H1 (cell line): ENCODE measurements at regions not wholly inside any gene's neighbourhood (a gene's known extent, or its start where the extent isn't known, plus 50 kb on each side); places are given as distances from the start of the nearest gene placed in this dataset.

Experiments
- CTCF ChIA-PET: fragments of 300-600 bp; sonication (Branson Sonifier 250); formaldehyde crosslinking; loops from one replicate; lab custom pipeline; 2021; ENCODE audit not compliant: partially characterized antibody; lab: Charles Lee
- POLR2A ChIA-PET: fragments of 300-600 bp; sonication (Branson Sonifier 250); formaldehyde crosslinking; loops from one replicate; lab custom pipeline; 2021; ENCODE audit warnings: inconsistent platforms; ENCODE audit not compliant: partially characterized antibody; lab: Charles Lee
- DNase-seq, 2 experiments: peaks; one replicate each; pipeline versions ENCODE4 v3.0.0 to v3.0.0-alpha.2; 2010 to 2022; ENCODE audit warnings: low spot score in 2 of 2, low read depth in 1 of 2, mixed read lengths in 1 of 2
- FAIRE-seq: peaks from 2 replicates; lab custom pipeline; 2011; peaks lifted over from hg19 to GRCh38; lab: Jason Lieb, UNC
- H2AFZ ChIP-seq: 2 replicates; pipeline ENCODE4 v1.8.1; 2012; ENCODE audit warnings: low read length, inconsistent platforms
- H2AK5ac ChIP-seq: 2 replicates; pipeline ENCODE4 v1.6.1; 2013; ENCODE audit warnings: low read depth, low read length
- H2BK120ac ChIP-seq: replicated peaks from 2 replicates; pipeline ENCODE3; 2013; ENCODE audit warnings: low read depth, low read length, inconsistent platforms
- H2BK12ac ChIP-seq: 2 replicates; pipeline ENCODE4 v1.6.1; 2013; ENCODE audit warnings: low read depth, low read length
- H2BK15ac ChIP-seq: 2 replicates; pipeline ENCODE4 v1.6.1; 2013; ENCODE audit warnings: low read length
- H2BK20ac ChIP-seq: 2 replicates; pipeline ENCODE4 v1.6.1; 2013; ENCODE audit warnings: low read length
- H2BK5ac ChIP-seq: 2 replicates; pipeline ENCODE4 v1.6.1; 2013; ENCODE audit warnings: low read depth, low read length
- H3K14ac ChIP-seq: 2 replicates; pipeline ENCODE4 v1.6.1; 2013; ENCODE audit warnings: inconsistent platforms; ENCODE audit not compliant: insufficient read length
- H3K18ac ChIP-seq: 2 replicates; pipeline ENCODE4 v1.6.1; 2013; ENCODE audit warnings: low read length; ENCODE audit errors: extremely low read depth
- H3K23ac ChIP-seq: 2 replicates; pipeline ENCODE4 v1.6.1; 2013; ENCODE audit warnings: inconsistent platforms; ENCODE audit not compliant: insufficient read length
- H3K23me2 ChIP-seq: 2 replicates; pipeline ENCODE4 v1.6.1; 2013; ENCODE audit warnings: low read depth, low read length
- H3K27ac ChIP-seq: 2 replicates; pipeline ENCODE4 v1.6.1; 2011; ENCODE audit warnings: low read depth, low read length, inconsistent platforms
- H3K27me3 ChIP-seq, 4 experiments: replicated peaks in 1 of 4; 1 replicate in 1 of 4; 2 replicates in 3 of 4; pipeline versions ENCODE4 v1.6.1 to v1.8.1; 2011 to 2013; ENCODE audit warnings: low read length in 3 of 4, mild to moderate bottlenecking in 3 of 4, inconsistent platforms in 2 of 4, mixed read lengths in 2 of 4, moderate library complexity in 1 of 4; ENCODE audit not compliant: control insufficient read depth in 3 of 4, insufficient read depth in 3 of 4; ENCODE audit errors: extremely low read depth in 1 of 4
- H3K36me3 ChIP-seq, 4 experiments: 2 replicates each; pipeline versions ENCODE4 v1.6.1 to v1.8.1; 2011 to 2013; ENCODE audit warnings: mild to moderate bottlenecking in 4 of 4, low read length in 3 of 4, moderate library complexity in 2 of 4, control low read depth in 1 of 4, inconsistent platforms in 1 of 4; ENCODE audit not compliant: insufficient read depth in 4 of 4, control insufficient read depth in 2 of 4
- H3K4ac ChIP-seq: replicated peaks from 2 replicates; pipeline ENCODE3; 2013; ENCODE audit warnings: low read length, low read depth, mixed read lengths, inconsistent platforms; ENCODE audit not compliant: insufficient read length
- H3K4me1 ChIP-seq, 4 experiments: replicated peaks in 1 of 4; 1 replicate in 1 of 4; 2 replicates in 3 of 4; pipeline versions ENCODE4 v1.6.1 to v1.8.1; 2011 to 2013; ENCODE audit warnings: low read length in 3 of 4, inconsistent platforms in 2 of 4, mixed read lengths in 1 of 4; ENCODE audit not compliant: insufficient read depth in 4 of 4, control insufficient read depth in 3 of 4
- H3K4me2 ChIP-seq, 2 experiments: 2 replicates each; pipeline versions ENCODE4 v1.6.1 to v1.8.1; 2011 to 2013; ENCODE audit warnings: low read depth in 2 of 2, low read length in 2 of 2, control low read depth in 1 of 2, inconsistent platforms in 1 of 2, mild to moderate bottlenecking in 1 of 2; ENCODE audit not compliant: insufficient read depth in 1 of 2
- H3K4me3 ChIP-seq, 4 experiments: fragments of 200-600, 300-600 bp in 1 of 4; sonication (generic), shearing (Covaris generic), sonication (Bioruptor Twin) in 1 of 4; 2 replicates each; pipeline versions ENCODE4 v1.5.1 to v1.8.1; 2011 to 2016; ENCODE audit warnings: low read length in 4 of 4, low read depth in 3 of 4, control low read depth in 2 of 4, inconsistent platforms in 2 of 4, mild to moderate bottlenecking in 2 of 4, mixed read lengths in 1 of 4, moderate library complexity in 1 of 4; ENCODE audit not compliant: insufficient read depth in 2 of 4; ENCODE audit errors: extremely low read depth in 1 of 4
- H3K56ac ChIP-seq: replicated peaks from 2 replicates; pipeline ENCODE3; 2013; ENCODE audit warnings: low read depth, mild to moderate bottlenecking, mixed read lengths, low read length, inconsistent platforms; ENCODE audit not compliant: insufficient read length
- H3K79me1 ChIP-seq: 2 replicates; pipeline ENCODE4 v1.6.1; 2013; ENCODE audit warnings: low read depth, low read length, control low read depth
- H3K79me2 ChIP-seq, 2 experiments: 2 replicates each; pipeline versions ENCODE4 v1.6.1 to v1.8.1; 2012 to 2013; ENCODE audit warnings: low read length in 2 of 2, mild to moderate bottlenecking in 2 of 2, inconsistent platforms in 1 of 2; ENCODE audit not compliant: insufficient read depth in 2 of 2, control insufficient read depth in 1 of 2
- H3K9ac ChIP-seq, 4 experiments: replicated peaks in 1 of 4; 1 replicate in 1 of 4; 2 replicates in 3 of 4; pipeline versions ENCODE4 v1.6.1 to v1.8.1; 2011 to 2013; ENCODE audit warnings: low read depth in 3 of 4, low read length in 3 of 4, control low read depth in 2 of 4, mild to moderate bottlenecking in 2 of 4, moderate library complexity in 2 of 4, inconsistent platforms in 1 of 4; ENCODE audit errors: extremely low read depth in 1 of 4
- H3K9me3 ChIP-seq, 2 experiments: 2 replicates each; pipeline versions ENCODE4 v1.6.1 to v1.8.1; 2012 to 2013; ENCODE audit warnings: mild to moderate bottlenecking in 2 of 2, moderate library complexity in 2 of 2, control low read depth in 1 of 2, inconsistent platforms in 1 of 2, low read depth in 1 of 2, low read length in 1 of 2, mixed read lengths in 1 of 2; ENCODE audit not compliant: insufficient read depth in 2 of 2
- H4K20me1 ChIP-seq, 2 experiments: replicated peaks in 1 of 2; 2 replicates each; pipeline versions ENCODE3 to v1.8.1; 2011 to 2013; ENCODE audit warnings: inconsistent platforms in 2 of 2, low read length in 2 of 2, mild to moderate bottlenecking in 1 of 2; ENCODE audit not compliant: insufficient read depth in 2 of 2, control insufficient read depth in 1 of 2
- H4K5ac ChIP-seq: 2 replicates; pipeline ENCODE4 v1.6.1; 2013; ENCODE audit warnings: low read length, low read depth, mixed read lengths, inconsistent platforms; ENCODE audit not compliant: insufficient read length
- H4K8ac ChIP-seq: 2 replicates; pipeline ENCODE4 v1.8.0; 2013; ENCODE audit warnings: mild to moderate bottlenecking, moderate library complexity, low read length, inconsistent platforms; ENCODE audit not compliant: insufficient read depth; ENCODE audit errors: extremely low read depth
- H4K91ac ChIP-seq: replicated peaks from 2 replicates; pipeline ENCODE3; 2013; ENCODE audit warnings: low read length, mixed read lengths, inconsistent platforms; ENCODE audit not compliant: insufficient read length
- GTF2F1 ChIP-seq: IDR thresholded peaks from 2 replicates; pipeline ENCODE4 v1.6.1; 2012; ENCODE audit warnings: low read depth, low read length, improper control_type of control experiment, borderline replicate concordance
- RAD21 ChIP-seq, 2 experiments: IDR thresholded peaks in 1 of 2; conservative IDR thresholded peaks in 1 of 2; 2 replicates each; pipeline ENCODE4 v1.6.1; 2011; ENCODE audit warnings: low read depth in 2 of 2, low read length in 2 of 2, improper control_type of control experiment in 1 of 2, inconsistent platforms in 1 of 2, mild to moderate bottlenecking in 1 of 2, moderate library complexity in 1 of 2
- TEAD4 ChIP-seq: IDR thresholded peaks from 2 replicates; pipeline ENCODE4 v1.6.1; 2012; ENCODE audit warnings: low read depth, low read length, inconsistent platforms, mixed read lengths
- WGBS, 2 experiments: shearing (Covaris generic) in 1 of 2; methylation state at CpG; one replicate each; pipeline versions ENCODE4 v1.1.6 to v1.1.7; 2013 to 2015; ENCODE audit warnings: low lambda C conversion rate in 2 of 2, mixed read lengths in 2 of 2, inconsistent platforms in 1 of 2, low coverage in 1 of 2, missing lambda C conversion rate in 1 of 2; ENCODE audit not compliant: insufficient replicate concordance in 2 of 2, insufficient coverage in 1 of 2, insufficient read length in 1 of 2; ENCODE audit errors: extremely low coverage in 1 of 2, missing lambda C conversion rate in 1 of 2; 5-methylcytosine and 5-hydroxymethylcytosine counted together
- TF ChIP-seq, protein P1 (sequence below), 3 experiments: IDR thresholded peaks; 1 replicate in 2 of 3; 2 replicates in 1 of 3; pipeline versions ENCODE4 v1.5.1 to v1.6.1; 2011; ENCODE audit warnings: low read length in 3 of 3, mild to moderate bottlenecking in 3 of 3, inconsistent platforms in 2 of 3, low read depth in 1 of 3, moderate library complexity in 1 of 3; ENCODE audit not compliant: insufficient read depth in 1 of 3; ENCODE audit errors: control extremely low read depth in 1 of 3

DNA sequence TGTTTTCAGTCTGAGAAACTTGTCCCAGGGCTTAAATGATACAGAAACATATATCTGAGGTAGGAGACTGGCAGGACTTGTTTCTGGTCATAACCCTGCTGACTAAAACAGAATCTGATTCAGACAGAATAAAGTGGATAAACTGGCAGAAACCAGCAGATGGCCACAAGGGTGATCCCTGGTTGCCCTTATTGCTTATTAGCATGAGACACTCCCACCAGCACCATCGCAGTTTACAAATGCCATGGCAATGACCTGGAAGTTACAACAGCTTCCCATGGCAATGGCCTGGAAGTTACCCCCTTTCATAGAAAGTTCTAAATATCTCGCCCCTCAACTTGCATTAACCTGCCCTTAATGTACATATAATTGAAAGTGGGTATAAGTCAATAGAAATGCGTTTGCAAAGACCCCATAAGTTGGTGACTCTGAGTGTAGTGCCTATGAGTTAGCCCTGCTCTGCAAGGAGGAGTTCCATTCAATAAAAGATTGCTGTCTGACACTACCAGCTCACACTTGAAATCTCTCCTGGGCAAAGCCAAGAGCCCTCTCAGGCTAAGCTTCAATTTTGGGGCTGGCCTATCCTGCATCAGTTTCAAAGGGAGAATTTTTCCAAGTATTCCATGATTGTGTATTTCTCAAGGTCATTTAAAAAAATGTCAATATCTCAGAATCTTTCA is 52.9 kb upstream of the PAGE5 start:
- Histone ChIP-seq H3K4ac (no peak overlapping the region), H3K4me1 (no peaks in the 10 kb centered on the region), H3K79me2 (no peaks in the 10 kb centered on the region), H3K9ac (no peak overlapping the region), H4K20me1 (no peaks in the 10 kb centered on the region), H4K91ac (no peak overlapping the region), H3K23me2 (no peaks in the 10 kb centered on the region), H2AK5ac (no peak overlapping the region), H4K8ac (no peak overlapping the region), H3K14ac (no peak overlapping the region), H3K27ac (no peak overlapping the region), H3K4me3 (no peak overlapping the region), H3K27me3 (no peaks in the 10 kb centered on the region), H3K56ac (no peak overlapping the region), H3K79me1 (no peaks in the 10 kb centered on the region), H2BK15ac (no peak overlapping the region), H2BK5ac (no peak overlapping the region), H2BK12ac (no peak overlapping the region), H3K23ac (no peak overlapping the region), H3K36me3 (no peaks in the 10 kb centered on the region), H3K4me2 (no peak overlapping the region), H3K18ac (no peak overlapping the region), H2BK120ac (no peak overlapping the region), H2AFZ (no peak overlapping the region), H4K5ac (no peak overlapping the region), H2BK20ac (no peak overlapping the region), H3K9me3 (peaks cover 5 to 14% of the 10 kb centered on the region in 2 experiments; a peak in 3 of 4 replicates)
- TF ChIP-seq, protein P1, sequence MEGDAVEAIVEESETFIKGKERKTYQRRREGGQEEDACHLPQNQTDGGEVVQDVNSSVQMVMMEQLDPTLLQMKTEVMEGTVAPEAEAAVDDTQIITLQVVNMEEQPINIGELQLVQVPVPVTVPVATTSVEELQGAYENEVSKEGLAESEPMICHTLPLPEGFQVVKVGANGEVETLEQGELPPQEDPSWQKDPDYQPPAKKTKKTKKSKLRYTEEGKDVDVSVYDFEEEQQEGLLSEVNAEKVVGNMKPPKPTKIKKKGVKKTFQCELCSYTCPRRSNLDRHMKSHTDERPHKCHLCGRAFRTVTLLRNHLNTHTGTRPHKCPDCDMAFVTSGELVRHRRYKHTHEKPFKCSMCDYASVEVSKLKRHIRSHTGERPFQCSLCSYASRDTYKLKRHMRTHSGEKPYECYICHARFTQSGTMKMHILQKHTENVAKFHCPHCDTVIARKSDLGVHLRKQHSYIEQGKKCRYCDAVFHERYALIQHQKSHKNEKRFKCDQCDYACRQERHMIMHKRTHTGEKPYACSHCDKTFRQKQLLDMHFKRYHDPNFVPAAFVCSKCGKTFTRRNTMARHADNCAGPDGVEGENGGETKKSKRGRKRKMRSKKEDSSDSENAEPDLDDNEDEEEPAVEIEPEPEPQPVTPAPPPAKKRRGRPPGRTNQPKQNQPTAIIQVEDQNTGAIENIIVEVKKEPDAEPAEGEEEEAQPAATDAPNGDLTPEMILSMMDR (IDR thresholded peaks at IDR 0.05; ENCODE audit: control extremely low read depth in 1 of 3, insufficient read depth in 1 of 3, low read depth in 1 of 3, low read length in 3 of 3): no peak
- TF ChIP-seq GTF2F1 (no peak), TEAD4 (no peak), RAD21 (IDR thresholded peaks at IDR 0.05 in 1 of 2, conservative IDR thresholded peaks at IDR 0.05 in 1 of 2; ENCODE audit: low read depth in 2 of 2, low read length in 2 of 2) (no peak)
- FAIRE-seq (no peak), DNase-seq (no peak)
- WGBS, 2 experiments: 67% methylated on average over 3 of the region's 3 CpGs; no CpG with 5 or more reads in 1 of the 2 experiments
- ChIA-PET POLR2A (interaction anchor here (0.6 kb wide), 1 partner anchor 1006 kb away, joined by 3 read pairs; no protein-coding TSS in a partner anchor), CTCF (no interaction called here)
